Aorta (tissue), 5 donors: ENCODE measurements at regions not wholly inside any gene's neighbourhood (a gene's known extent, or its start where the extent isn't known, plus 50 kb on each side); places are given as distances from the start of the nearest gene placed in this dataset.
A peak's percentile ranks its signal among the peaks of the same experiment; 100 is the strongest.
"Not testable (repeated sequence)": the region's sequence is repeated elsewhere in the genome, so short reads cannot be mapped to it uniquely, and the experiment has no call there.

Source experiments
- ATAC-seq: fragments of 200-7000 bp; cut with Tn5 transposase; one replicate; pipeline ENCODE4 v1.9.1; 2022; ENCODE audit warnings: moderate library complexity; ENCODE audit not compliant: low FRiP score
- DNase-seq, 2 donors: peaks; one replicate each; pipeline ENCODE4 v3.0.0-alpha.2; 2020
- H3K27ac ChIP-seq, 2 donors: one replicate each; pipeline ENCODE4 v1.5.1; 2013; ENCODE audit warnings: low read length in 2 of 2, mild to moderate bottlenecking in 2 of 2, moderate library complexity in 2 of 2, control low read depth in 1 of 2, inconsistent platforms in 1 of 2, low read depth in 1 of 2
- H3K27me3 ChIP-seq, 2 donors: one replicate each; pipeline ENCODE4 v1.6.1; 2013; ENCODE audit warnings: control low read depth in 1 of 2, low read length in 1 of 2, mild to moderate bottlenecking in 1 of 2, moderate library complexity in 1 of 2; ENCODE audit not compliant: insufficient read depth in 2 of 2, control insufficient read depth in 1 of 2
- H3K36me3 ChIP-seq, 2 donors: one replicate each; pipeline ENCODE4 v1.6.1; 2013; ENCODE audit warnings: control low read depth in 1 of 2, low read length in 1 of 2, mild to moderate bottlenecking in 1 of 2; ENCODE audit not compliant: insufficient read depth in 2 of 2, control insufficient read depth in 1 of 2
- H3K4me1 ChIP-seq, 2 donors: one replicate each; pipeline ENCODE4 v1.6.1; 2013; ENCODE audit warnings: low read length in 2 of 2, control low read depth in 1 of 2, mild to moderate bottlenecking in 1 of 2, moderate library complexity in 1 of 2; ENCODE audit not compliant: insufficient read depth in 2 of 2, control insufficient read depth in 1 of 2
- H3K4me3 ChIP-seq, 2 donors: one replicate each; pipeline ENCODE4 v1.5.1; 2013; ENCODE audit warnings: low read length in 2 of 2, control low read depth in 1 of 2, mild to moderate bottlenecking in 1 of 2
- H3K9me3 ChIP-seq: one replicate; pipeline ENCODE4 v1.6.1; 2013; ENCODE audit warnings: mild to moderate bottlenecking, low read length; ENCODE audit not compliant: control insufficient read depth
- WGBS, 2 donors: extraction: QIAGEN DNeasy Blood & Tissue Kit; methylation state at CpG; one replicate each; pipeline ENCODE4 v1.1.7; 2013; 5-methylcytosine and 5-hydroxymethylcytosine counted together
- intact Hi-C, 2 donors: fragments of 100-400 bp; cut with DNase I; formaldehyde crosslinking; loops; one replicate each; pipeline versions ENCODE4 v1.14.2 to v1.15.0; 2022
- donor health status: healthy with polysubstance abuse.
- donor health status: Bipolar disorder and iron deficiency.
- donor health status: DM: no; HTN: no; CAD: no.
- donor health status: DM: no; HTN: no; CAD: no.
- donor health status: DM: yes; HTN: yes; CAD: no.

DNA sequence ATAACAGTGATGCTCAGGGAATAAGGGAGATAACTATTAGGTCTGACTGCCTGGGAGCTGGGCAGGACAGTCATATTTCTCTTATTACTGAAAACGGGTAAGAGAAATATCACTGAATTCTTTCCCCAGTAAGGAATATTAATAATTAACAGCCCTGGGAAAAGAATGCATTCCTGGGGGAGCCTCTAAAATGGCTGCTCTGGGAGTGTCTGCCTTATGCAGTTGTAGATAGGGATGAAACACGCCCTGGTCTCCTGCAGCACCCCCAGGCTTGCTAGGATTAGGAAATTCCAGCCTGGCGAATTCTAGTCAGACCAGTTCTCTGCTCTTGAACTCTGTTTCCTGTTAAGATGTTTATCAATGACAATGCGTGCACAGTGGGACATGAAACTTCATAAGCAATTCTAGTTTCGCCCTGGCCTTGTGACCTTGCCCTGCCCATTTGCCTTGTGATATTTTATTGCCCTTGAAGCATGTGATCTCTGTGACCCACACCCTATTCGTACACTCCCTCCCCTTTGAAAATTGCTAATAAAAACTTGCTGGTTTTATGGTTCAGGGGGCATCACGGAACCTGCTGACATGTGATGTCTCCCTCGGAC is 170.6 kb upstream of the NABP1 start:
- H3K27me3 ChIP-seq, H3K9me3 ChIP-seq, H3K36me3 ChIP-seq, H3K27ac ChIP-seq, DNase-seq, H3K4me1 ChIP-seq, ATAC-seq, H3K4me3 ChIP-seq: not testable (repeated sequence)
- 86 to 91% methylated on average over 8 of the region's 8 CpGs for WGBS, 2 donors
- intact Hi-C loops, result loop anchor here in 1 of 2 donors (10.0 kb wide), 1 partner anchor 453 kb away; no protein-coding TSS in a partner anchor

DNA sequence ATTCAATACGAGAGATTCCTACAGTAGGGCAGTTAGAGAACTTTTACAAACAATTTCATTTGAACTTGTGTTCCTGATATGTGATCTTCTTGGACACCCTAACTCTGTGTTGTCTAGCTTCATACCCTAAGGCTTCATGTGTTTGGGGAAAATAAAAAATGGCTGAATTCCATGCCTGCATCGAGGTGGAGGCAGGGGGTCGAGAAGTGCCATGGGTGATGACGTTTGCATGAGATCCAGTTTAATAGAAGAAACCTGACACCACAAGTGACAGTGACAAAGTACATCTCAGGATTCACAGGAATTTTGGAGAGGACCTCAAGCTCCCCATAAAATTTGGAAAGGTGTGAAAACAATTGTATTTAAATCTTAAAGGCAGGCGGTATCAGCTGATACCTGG is 169.2 kb upstream of the NABP1 start:
- H3K27me3 ChIP-seq, result peaks cover 0 to 4% of the 10 kb centered on the region in 2 donors
- intact Hi-C loops, result loop anchor here in 1 of 2 donors (10.0 kb wide), 1 partner anchor 454 kb away; no protein-coding TSS in a partner anchor
- 74 to 81% methylated on average over 5 of the region's 5 CpGs for WGBS, 2 donors
- no peak overlapping the region for H3K4me3 ChIP-seq
- H3K36me3 ChIP-seq, result no peaks in the 10 kb centered on the region
- DNase-seq, result no peak
- no peaks in the 10 kb centered on the region for H3K9me3 ChIP-seq
- ATAC-seq, result no peak
- no peaks in the 10 kb centered on the region for H3K4me1 ChIP-seq
- no peak overlapping the region for H3K27ac ChIP-seq

GRCh38 chr2:191512216-191512835 is 165.6 kb upstream of the NABP1 start:
- intact Hi-C loops, result loop anchor here in 1 of 2 donors (10.0 kb wide), 1 partner anchor 458 kb away; no protein-coding TSS in a partner anchor
- H3K9me3 ChIP-seq, result no peaks in the 10 kb centered on the region
- DNase-seq, result no peak
- no peaks in the 10 kb centered on the region for H3K4me1 ChIP-seq
- peaks cover 0 to 4% of the 10 kb centered on the region in 2 donors for H3K27me3 ChIP-seq
- ATAC-seq, result no peak
- H3K36me3 ChIP-seq, result no peaks in the 10 kb centered on the region
- H3K27ac ChIP-seq, result no peak overlapping the region
- no peak overlapping the region for H3K4me3 ChIP-seq
- WGBS, 2 donors, result 89 to 97% methylated on average over 7 of the region's 7 CpGs

GRCh38 chr2:191512874-191513273 is 165.1 kb upstream of the NABP1 start:
- Histone ChIP-seq H3K27ac (no peak overlapping the region), H3K9me3 (no peaks in the 10 kb centered on the region), H3K27me3 (peaks cover 0 to 4% of the 10 kb centered on the region in 2 donors), H3K4me3 (no peak overlapping the region), H3K4me1 (no peaks in the 10 kb centered on the region), H3K36me3 (no peaks in the 10 kb centered on the region)
- 82 to 85% methylated on average over 3 of the region's 3 CpGs for WGBS, 2 donors
- ATAC-seq, result no peak
- no peak for DNase-seq
- intact Hi-C loops, result loop anchor here in 1 of 2 donors (10.0 kb wide), 1 partner anchor 458 kb away; no protein-coding TSS in a partner anchor

GRCh38 chr2:191514613-191515012 is 163.3 kb upstream of the NABP1 start:
- DNase-seq (no peak), ATAC-seq (no peak)
- Histone ChIP-seq H3K4me3 (no peak overlapping the region), H3K4me1 (no peaks in the 10 kb centered on the region), H3K36me3 (no peaks in the 10 kb centered on the region), H3K27ac (no peak overlapping the region), H3K27me3 (peaks cover 0 to 4% of the 10 kb centered on the region in 2 donors), H3K9me3 (no peaks in the 10 kb centered on the region)
- intact Hi-C loops, result loop anchor here in 1 of 2 donors (10.0 kb wide), 1 partner anchor 460 kb away; no protein-coding TSS in a partner anchor
- WGBS, 2 donors, result 55 to 60% methylated on average over 4 of the region's 4 CpGs

- intact Hi-C loops, result loop anchor here in 1 of 2 donors (10.0 kb wide), 1 partner anchor 461 kb away; no protein-coding TSS in a partner anchor
- peak; percentile 57 for ATAC-seq
Measured at GRCh38 chr2:191515551-191515950, 162.4 kb upstream of the NABP1 start.

GRCh38 chr2:191516260-191516659 is 161.7 kb upstream of the NABP1 start:
- intact Hi-C loops, result loop anchor here in 1 of 2 donors (10.0 kb wide), 1 partner anchor 461 kb away; no protein-coding TSS in a partner anchor
- Histone ChIP-seq H3K4me3 (no peak overlapping the region), H3K27ac (no peak overlapping the region), H3K36me3 (no peaks in the 10 kb centered on the region), H3K27me3 (peaks cover 0 to 4% of the 10 kb centered on the region in 2 donors), H3K4me1 (no peaks in the 10 kb centered on the region), H3K9me3 (no peaks in the 10 kb centered on the region)
- ATAC-seq (no peak), DNase-seq (no peak)
- WGBS, 2 donors, result 74 to 76% methylated on average over 4 of the region's 4 CpGs

More at GRCh38 chr2:191515551-191515950, 162.4 kb upstream of the NABP1 start:
- Histone ChIP-seq H3K27ac (no peak overlapping the region), H3K4me1 (no peaks in the 10 kb centered on the region), H3K9me3 (no peaks in the 10 kb centered on the region), H3K27me3 (peaks cover 0 to 4% of the 10 kb centered on the region in 2 donors), H3K4me3 (no peak overlapping the region), H3K36me3 (no peaks in the 10 kb centered on the region)
- DNase-seq, result no peak
- WGBS, 2 donors, result 55 to 65% methylated on average over 3 of the region's 3 CpGs

- intact Hi-C loops, result loop anchor here (5.0 kb wide), 1 partner anchor 354 kb away; no protein-coding TSS in a partner anchor
- DNase-seq (no peak), ATAC-seq (no peak)
- Histone ChIP-seq H3K4me1 (no peaks in the 10 kb centered on the region), H3K27me3 (no peaks in the 10 kb centered on the region), H3K36me3 (no peaks in the 10 kb centered on the region), H3K9me3 (no peaks in the 10 kb centered on the region), H3K27ac (no peak overlapping the region), H3K4me3 (no peak overlapping the region)
- WGBS, 2 donors, result 17 to 18% methylated on average over 1 of the region's 1 CpG
Measured at GRCh38 chr2:191521608-191522208, 156.2 kb upstream of the NABP1 start.
